ENCODE measurements at regions not wholly inside any gene's neighbourhood (a gene's known extent, or its start where the extent isn't known, plus 50 kb on each side); places are given as distances from the start of the nearest gene placed in this dataset.

- TF ChIP-seq GATA2 (CRISPR knock-in tag; IDR thresholded peaks at IDR 0.05) (no peak), JUND (IDR thresholded peaks at IDR 0.05) (no peak)
These were observed 122.3 kb downstream of the CHST1 start (continued) for GRCh38 chr11:45543081-45543480.

GRCh38 chr11:45541693-45542434 lies 123.6 kb downstream of the CHST1 start:
- Histone ChIP-seq H3K9ac (no peak overlapping the region), H2AFZ (ENCODE audit: low read depth) (no peak overlapping the region), H3K27ac (ENCODE audit: low read depth in 2 of 2, low read length in 1 of 2) (no peak overlapping the region), H3F3A (replicated peaks; ENCODE audit: insufficient read depth) (no peaks in the 10 kb centered on the region), H3K79me2 (ENCODE audit: insufficient read depth) (no peaks in the 10 kb centered on the region), H4K20me1 (ENCODE audit: insufficient read depth) (no peaks in the 10 kb centered on the region), H3K36me3 (replicated peaks in 1 of 2; ENCODE audit: control insufficient read depth in 1 of 2, insufficient read depth in 2 of 2, low read length in 1 of 2) (no peaks in the 10 kb centered on the region), H3K9me3 (no peaks in the 10 kb centered on the region), H3K9me2 (no peaks in the 10 kb centered on the region), H3K4me3 (ENCODE audit: low read depth in 2 of 2, low read length in 1 of 2) (no peak overlapping the region), H3K4me2 (no peak overlapping the region), H3K27me3 (ENCODE audit: insufficient read depth) (no peaks in the 10 kb centered on the region), H3K4me1 (ENCODE audit: control insufficient read depth in 1 of 2, insufficient read depth in 2 of 2, low read depth in 1 of 2, low read length in 1 of 2) (no peaks in the 10 kb centered on the region)
- POLR2A ChIA-PET, result no interaction called here
- DNase-seq, result no peak
- 41% methylated on average over 10 of the region's 10 CpGs for WGBS (ENCODE audit: low lambda C conversion rate)
- TF ChIP-seq EZH2phosphoT487 (IDR thresholded peaks at IDR 0.05; ENCODE audit: borderline replicate concordance, low read depth), result no peak
- no peak for TF ChIP-seq NRF1 (IDR thresholded peaks at IDR 0.05; ENCODE audit: low read depth, low read length)
- TF ChIP-seq GABPA (IDR thresholded peaks at IDR 0.05; ENCODE audit: low read depth), result no peak
- TF ChIP-seq RAD21 (IDR thresholded peaks at IDR 0.05; ENCODE audit: low read length), result no peak
- no peak for TF ChIP-seq ELF1 (IDR thresholded peaks at IDR 0.05)
- no peak for TF ChIP-seq CTCF (IDR thresholded peaks at IDR 0.05)
- no peak for TF ChIP-seq RFX5 (IDR thresholded peaks at IDR 0.05; ENCODE audit: low read length)
- no peak for TF ChIP-seq NFIC (IDR thresholded peaks at IDR 0.05; ENCODE audit: borderline replicate concordance)
- TF ChIP-seq YY1 (IDR thresholded peaks at IDR 0.05; ENCODE audit: low read depth), result no peak
- TF ChIP-seq SIN3A (IDR thresholded peaks at IDR 0.05; ENCODE audit: borderline replicate concordance, low read depth, low read length), result no peak
- TF ChIP-seq POLR2AphosphoS5 (IDR thresholded peaks at IDR 0.05; ENCODE audit: low read depth, low read length), result no peak
- TF ChIP-seq CHD2 (IDR thresholded peaks at IDR 0.05; ENCODE audit: low read length, partially characterized antibody), result no peak
- no peak for TF ChIP-seq SMC3 (IDR thresholded peaks at IDR 0.05; ENCODE audit: low read depth, low read length)
- TF ChIP-seq IRF3 (IDR thresholded peaks at IDR 0.05; ENCODE audit: low read depth, low read length), result no peak
- no peak for TF ChIP-seq TAF1 (IDR thresholded peaks at IDR 0.05; ENCODE audit: borderline replicate concordance, low read depth, low read length)
- TF ChIP-seq USF2 (IDR thresholded peaks at IDR 0.05; ENCODE audit: borderline replicate concordance, low read depth, low read length), result no peak
- TF ChIP-seq EP300 (IDR thresholded peaks at IDR 0.05; ENCODE audit: borderline replicate concordance in 1 of 2, low read depth in 1 of 2, low read length in 1 of 2), result no peak
- no peak for TF ChIP-seq MEF2A (IDR thresholded peaks at IDR 0.05; ENCODE audit: borderline replicate concordance, low read depth)
- TF ChIP-seq TEAD4 (IDR thresholded peaks at IDR 0.05; ENCODE audit: borderline replicate concordance, insufficient read depth), result no peak
- CTCF ChIA-PET, result interaction anchor here (1.1 kb wide), 1 partner anchor 68 kb away, joined by 3 read pairs; no protein-coding TSS in a partner anchor
